ENCODE measurements at regions not wholly inside any gene's neighbourhood (a gene's known extent, or its start where the extent isn't known, plus 50 kb on each side); places are given as distances from the start of the nearest gene placed in this dataset.
"Not testable (repeated sequence)": the region's sequence is repeated elsewhere in the genome, so short reads cannot be mapped to it uniquely, and the experiment has no call there.

- Histone ChIP-seq H3K36me3 (no peaks in the 10 kb centered on the region), H3K27me3 (no peaks in the 10 kb centered on the region), H3K4me3 (no peak overlapping the region), H3K27ac (no peak overlapping the region), H3K4me1 (ENCODE audit: insufficient read depth) (no peaks in the 10 kb centered on the region), H3K9me3 (no peaks in the 10 kb centered on the region)
- no peak for DNase-seq
- intact Hi-C loops (cut with DNase I), result no loop called here
- TF ChIP-seq POLR2A (IDR thresholded peaks at IDR 0.05), result no peak
- 64 to 78% (median 76%) methylated on average over 2 of the region's 2 CpGs for WGBS, 3 donors
Observed at GRCh38 chr2:54053830-54054229, 61.6 kb upstream of the ACYP2 start.

GRCh38 chr2:54052825-54053718 lies 62.3 kb upstream of the ACYP2 start:
- Histone ChIP-seq H3K36me3 (no peaks in the 10 kb centered on the region), H3K9me3 (no peaks in the 10 kb centered on the region), H3K4me3 (no peak overlapping the region), H3K27ac (no peak overlapping the region), H3K27me3 (no peaks in the 10 kb centered on the region), H3K4me1 (ENCODE audit: insufficient read depth) (no peaks in the 10 kb centered on the region)
- WGBS, 3 donors, result 97 to 98% (median 97%) methylated on average over 4 of the region's 4 CpGs
- intact Hi-C loops (cut with DNase I), result no loop called here
- no peak for DNase-seq
- TF ChIP-seq POLR2A (IDR thresholded peaks at IDR 0.05), result no peak
- TF ChIP-seq EP300 (IDR thresholded peaks at IDR 0.05), result no peak
- no peak for TF ChIP-seq CTCF (IDR thresholded peaks at IDR 0.05)

- TF ChIP-seq CTCF (IDR thresholded peaks at IDR 0.05), result no peak
- no peak for TF ChIP-seq EP300 (IDR thresholded peaks at IDR 0.05)
- no peak for TF ChIP-seq POLR2A (IDR thresholded peaks at IDR 0.05)
- H3K4me1 ChIP-seq (ENCODE audit: insufficient read depth), result no peaks in the 10 kb centered on the region
- DNase-seq, result no peak
- no peak overlapping the region for H3K4me3 ChIP-seq
- no peaks in the 10 kb centered on the region for H3K9me3 ChIP-seq
- H3K27ac ChIP-seq, result no peak overlapping the region
- 93 to 99% (median 94%) methylated on average over 2 of the region's 2 CpGs for WGBS, 3 donors
- no peaks in the 10 kb centered on the region for H3K27me3 ChIP-seq
- H3K36me3 ChIP-seq, result no peaks in the 10 kb centered on the region
- intact Hi-C loops (cut with DNase I), result no loop called here
Observed at GRCh38 chr2:54050445-54050844, 65.0 kb upstream of the ACYP2 start.

- 24 to 35% (median 24%) methylated on average over 1 of the region's 1 CpG for WGBS, 3 donors
- Histone ChIP-seq H3K9me3 (peaks cover 0 to 4% of the 10 kb centered on the region in 2 donors), H3K36me3 (no peaks in the 10 kb centered on the region), H3K4me1 (ENCODE audit: insufficient read depth) (no peaks in the 10 kb centered on the region), H3K27me3 (no peaks in the 10 kb centered on the region), H3K27ac (no peak overlapping the region), H3K4me3 (no peak overlapping the region)
- intact Hi-C loops (cut with DNase I), result no loop called here
- TF ChIP-seq CTCF (IDR thresholded peaks at IDR 0.05), result no peak
- TF ChIP-seq POLR2A (IDR thresholded peaks at IDR 0.05), result no peak
- no peak for TF ChIP-seq EP300 (IDR thresholded peaks at IDR 0.05)
- no peak for DNase-seq
Observed at GRCh38 chr2:54049365-54049764, 66.0 kb upstream of the ACYP2 start.

GRCh38 chr2:54048896-54049295 lies 66.5 kb upstream of the ACYP2 start:
- H3K36me3 ChIP-seq; H3K4me3 ChIP-seq; H3K27me3 ChIP-seq; DNase-seq; intact Hi-C loops (cut with DNase I); H3K9me3 ChIP-seq; H3K4me1 ChIP-seq (ENCODE audit: insufficient read depth); H3K27ac ChIP-seq: not testable (repeated sequence)
- WGBS, 3 donors, result 72 to 80% (median 74%) methylated on average over 7 of the region's 7 CpGs

Measured in ovary (tissue), 7 donors.